Gastrocnemius medialis (tissue), 4 donors: ENCODE measurements at regions not wholly inside any gene's neighbourhood (a gene's known extent, or its start where the extent isn't known, plus 50 kb on each side); places are given as distances from the start of the nearest gene placed in this dataset.

Experiments used
- ATAC-seq, 2 donors: fragments of 150-250 bp; one replicate each; pipeline ENCODE4 v1.9.1; 2016
- DNase-seq, 2 donors: peaks; one replicate each; pipeline ENCODE4 v3.0.0-alpha.2; 2019
- H3K27ac ChIP-seq, 4 donors: fragments of 200-600 bp; sonication (generic); 1 replicate in 1 of 4; 2 replicates in 3 of 4; pipeline ENCODE4 v1.5.1; 2016 to 2018; ENCODE audit warnings: mild to moderate bottlenecking in 2 of 4, moderate library complexity in 1 of 4
- H3K27me3 ChIP-seq, 3 donors: fragments of 200-600 bp; sonication (generic) in 2 of 3; 1 replicate in 1 of 3; 2 replicates in 2 of 3; pipeline versions ENCODE4 v1.5.1 to v1.6.0; 2016 to 2019; ENCODE audit warnings: mild to moderate bottlenecking in 1 of 3, moderate library complexity in 1 of 3
- H3K36me3 ChIP-seq, 2 donors: fragments of 200-600 bp; sonication (generic) in 1 of 2; one replicate each; pipeline ENCODE4 v1.5.1; 2017 to 2018
- H3K4me1 ChIP-seq, 2 donors: fragments of 200-600 bp; sonication (generic) in 1 of 2; one replicate each; pipeline ENCODE4 v1.5.1; 2016 to 2017; ENCODE audit warnings: mild to moderate bottlenecking in 2 of 2
- H3K4me3 ChIP-seq, 4 donors: fragments of 200-600 bp; sonication (generic) in 3 of 4; 1 replicate in 1 of 4; 2 replicates in 3 of 4; pipeline ENCODE4 v1.5.1; 2016 to 2019; ENCODE audit warnings: mild to moderate bottlenecking in 2 of 4
- H3K9me3 ChIP-seq, 3 donors: fragments of 200-600 bp; sonication (generic) in 2 of 3; 1 replicate in 1 of 3; 2 replicates in 2 of 3; pipeline ENCODE4 v1.5.1; 2016 to 2019
- POLR2A ChIP-seq, 2 donors: fragments of 450-650 bp; IDR thresholded peaks; one replicate each; pipeline ENCODE4 v1.6.1; 2017; ENCODE audit warnings: antibody characterized with exemption in 2 of 2, mild to moderate bottlenecking in 2 of 2, moderate library complexity in 2 of 2
- in situ Hi-C, 4 donors: fragments of 200-750 bp; cut with MboI; loops; one replicate each; pipeline versions ENCODE4 v1.15.0 to v1.8.0; 2017; ENCODE audit warnings: low sequenced_read_pairs in 4 of 4
- intact Hi-C: fragments of 100-400 bp; cut with DNase I; formaldehyde crosslinking; loops from one replicate; pipeline ENCODE4 v1.15.1; 2023; ENCODE audit warnings: low total_unique reads
- TF ChIP-seq, protein P1 (sequence below), 5 experiments: fragments of 450-650 bp in 3 of 5; fragments of 200-600 bp in 2 of 5; sonication (generic) in 2 of 5; IDR thresholded peaks in 4 of 5; conservative IDR thresholded peaks in 1 of 5; 1 replicate in 4 of 5; 2 replicates in 1 of 5; pipeline ENCODE4 v1.5.1; 2016 to 2019; ENCODE audit warnings: antibody characterized with exemption in 5 of 5, mild to moderate bottlenecking in 3 of 5, moderate library complexity in 3 of 5

DNA sequence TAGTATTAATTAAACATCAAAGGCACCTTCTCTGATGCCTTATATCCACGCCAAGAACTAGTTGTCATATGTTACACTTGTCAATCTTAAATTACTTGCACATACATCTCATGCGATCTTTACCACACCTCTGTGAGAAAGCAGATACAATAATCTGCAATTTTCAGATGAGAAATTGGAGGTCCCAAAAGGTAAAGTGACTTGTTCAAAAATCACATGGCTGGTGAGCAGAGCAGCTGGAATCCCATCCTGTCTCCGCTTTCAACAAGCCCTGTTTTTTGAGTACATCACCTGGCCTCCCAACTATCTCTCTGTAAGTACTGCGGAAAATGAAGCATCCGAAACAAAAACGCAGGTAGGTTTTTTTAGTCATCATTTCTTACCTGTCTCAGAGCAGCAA lies 203.4 kb upstream of the FOXN3 start:
- in situ Hi-C loops (no loop called here), intact Hi-C loops (no loop called here)
- Histone ChIP-seq H3K27ac (no peak overlapping the region), H3K4me1 (peaks cover 27 to 34% of the 10 kb centered on the region in 2 donors), H3K9me3 (no peaks in the 10 kb centered on the region), H3K27me3 (no peaks in the 10 kb centered on the region), H3K36me3 (no peaks in the 10 kb centered on the region), H3K4me3 (no peak overlapping the region)
- no peak for ATAC-seq
- TF ChIP-seq, protein P1, sequence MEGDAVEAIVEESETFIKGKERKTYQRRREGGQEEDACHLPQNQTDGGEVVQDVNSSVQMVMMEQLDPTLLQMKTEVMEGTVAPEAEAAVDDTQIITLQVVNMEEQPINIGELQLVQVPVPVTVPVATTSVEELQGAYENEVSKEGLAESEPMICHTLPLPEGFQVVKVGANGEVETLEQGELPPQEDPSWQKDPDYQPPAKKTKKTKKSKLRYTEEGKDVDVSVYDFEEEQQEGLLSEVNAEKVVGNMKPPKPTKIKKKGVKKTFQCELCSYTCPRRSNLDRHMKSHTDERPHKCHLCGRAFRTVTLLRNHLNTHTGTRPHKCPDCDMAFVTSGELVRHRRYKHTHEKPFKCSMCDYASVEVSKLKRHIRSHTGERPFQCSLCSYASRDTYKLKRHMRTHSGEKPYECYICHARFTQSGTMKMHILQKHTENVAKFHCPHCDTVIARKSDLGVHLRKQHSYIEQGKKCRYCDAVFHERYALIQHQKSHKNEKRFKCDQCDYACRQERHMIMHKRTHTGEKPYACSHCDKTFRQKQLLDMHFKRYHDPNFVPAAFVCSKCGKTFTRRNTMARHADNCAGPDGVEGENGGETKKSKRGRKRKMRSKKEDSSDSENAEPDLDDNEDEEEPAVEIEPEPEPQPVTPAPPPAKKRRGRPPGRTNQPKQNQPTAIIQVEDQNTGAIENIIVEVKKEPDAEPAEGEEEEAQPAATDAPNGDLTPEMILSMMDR (IDR thresholded peaks at IDR 0.05 in 4 of 5, conservative IDR thresholded peaks at IDR 0.05 in 1 of 5) = no peak
- TF ChIP-seq POLR2A (IDR thresholded peaks at IDR 0.05) = no peak
- no peak for DNase-seq

GRCh38 chr14:89619596-89619995 lies 202.6 kb upstream of the FOXN3 start:
- Histone ChIP-seq H3K4me3 (peak overlapping the region; percentile 65 to 73 (median 72)), H3K27ac (peak overlapping the region; percentile 78 to 87 (median 85)), H3K36me3 (no peaks in the 10 kb centered on the region), H3K9me3 (no peaks in the 10 kb centered on the region), H3K4me1 (peaks cover 33 to 35% of the 10 kb centered on the region in 2 donors), H3K27me3 (no peaks in the 10 kb centered on the region)
- no peak for ATAC-seq
- in situ Hi-C loops = no loop called here
- DNase-seq = no peak
- TF ChIP-seq, protein P1 (IDR thresholded peaks at IDR 0.05 in 4 of 5, conservative IDR thresholded peaks at IDR 0.05 in 1 of 5) = no peak
- no peak for TF ChIP-seq POLR2A (IDR thresholded peaks at IDR 0.05)
- intact Hi-C loops = loop anchor here (1.0 to 10.0 kb wide), 7 partner anchors 41 to 579 kb away; no protein-coding TSS in a partner anchor

GRCh38 chr14:89618811-89619551 lies 201.9 kb upstream of the FOXN3 start:
- intact Hi-C loops = loop anchor here (1.0 to 10.0 kb wide), 7 partner anchors 42 to 578 kb away; no protein-coding TSS in a partner anchor
- H3K4me3 ChIP-seq = peak overlapping the region; percentile 65 to 73 (median 72)
- DNase-seq (peak; percentile 53 to 74), ATAC-seq (peak; percentile 72 to 77)
- no peaks in the 10 kb centered on the region for H3K36me3 ChIP-seq
- TF ChIP-seq POLR2A (IDR thresholded peaks at IDR 0.05) = peak; percentile 48 to 57
- TF ChIP-seq, protein P1 (IDR thresholded peaks at IDR 0.05 in 4 of 5, conservative IDR thresholded peaks at IDR 0.05 in 1 of 5) = no peak
- H3K9me3 ChIP-seq = no peaks in the 10 kb centered on the region
- H3K27me3 ChIP-seq = no peaks in the 10 kb centered on the region
- in situ Hi-C loops = no loop called here
- peaks cover 36 to 39% of the 10 kb centered on the region in 2 donors for H3K4me1 ChIP-seq
- H3K27ac ChIP-seq = peak overlapping the region; percentile 78 to 87 (median 85)

- no peaks in the 10 kb centered on the region for H3K36me3 ChIP-seq
- H3K4me1 ChIP-seq = peaks cover 43% of the 10 kb centered on the region in 2 donors
- DNase-seq = no peak
- intact Hi-C loops = loop anchor here (2.0 to 10.0 kb wide), 6 partner anchors 42 to 578 kb away; no protein-coding TSS in a partner anchor
- TF ChIP-seq, protein P1 (IDR thresholded peaks at IDR 0.05 in 4 of 5, conservative IDR thresholded peaks at IDR 0.05 in 1 of 5) = no peak
- no peak for TF ChIP-seq POLR2A (IDR thresholded peaks at IDR 0.05)
- H3K9me3 ChIP-seq = no peaks in the 10 kb centered on the region
- in situ Hi-C loops = no loop called here
- ATAC-seq = peak; percentile 53 to 60
- H3K27me3 ChIP-seq = no peaks in the 10 kb centered on the region
- H3K4me3 ChIP-seq = peak overlapping the region; percentile 65 to 73 (median 72)
- peak overlapping the region; percentile 78 to 87 (median 85) for H3K27ac ChIP-seq
These were observed 201.3 kb upstream of the FOXN3 start for GRCh38 chr14:89618330-89618708.
